ENCODE measurements at regions not wholly inside any gene's neighbourhood (a gene's known extent, or its start where the extent isn't known, plus 50 kb on each side); places are given as distances from the start of the nearest gene placed in this dataset.

GRCh38 chr16:8374586-8375231, 215.6 kb downstream of the TMEM114 start:
- no peak for DNase-seq

GRCh38 chr16:8373676-8374431, 216.5 kb downstream of the TMEM114 start:
- DNase-seq = no peak

GRCh38 chr16:8372141-8372540, 218.2 kb downstream of the TMEM114 start:
- DNase-seq = no peak

GRCh38 chr16:8370374-8371270, 219.7 kb downstream of the TMEM114 start:
- no peak for DNase-seq

- no peak for DNase-seq
These were observed 231.4 kb downstream of the TMEM114 start for GRCh38 chr16:8358937-8359336.

- DNase-seq = no peak
These were observed 234.6 kb downstream of the TMEM114 start for GRCh38 chr16:8355675-8356074.

- no peak for DNase-seq
These were observed 244.0 kb downstream of the TMEM114 start for GRCh38 chr16:8346294-8346693.

- DNase-seq = no peak
These were observed 248.0 kb downstream of the TMEM114 start for GRCh38 chr16:8342276-8342675.

GRCh38 chr16:8330761-8331160, 259.6 kb downstream of the TMEM114 start:
- DNase-seq = no peak

GRCh38 chr16:8326232-8326631, 264.1 kb downstream of the TMEM114 start:
- no peak for DNase-seq

- no peak for DNase-seq
These were observed 267.2 kb downstream of the TMEM114 start for GRCh38 chr16:8323153-8323552.

- DNase-seq = no peak
These were observed 270.2 kb downstream of the TMEM114 start for GRCh38 chr16:8320131-8320530.

- no peak for DNase-seq
These were observed 279.5 kb downstream of the TMEM114 start for GRCh38 chr16:8310816-8311215.

- DNase-seq = no peak
These were observed 280.0 kb downstream of the TMEM114 start for GRCh38 chr16:8310323-8310722.

GRCh38 chr16:8305201-8305600, 285.1 kb downstream of the TMEM114 start:
- no peak for DNase-seq

- DNase-seq = no peak
These were observed 290.7 kb downstream of the TMEM114 start for GRCh38 chr16:8299635-8300034.

GRCh38 chr16:8295513-8296237, 294.6 kb downstream of the TMEM114 start:
- no peak for DNase-seq

GRCh38 chr16:8293413-8293812, 296.9 kb downstream of the TMEM114 start:
- DNase-seq = no peak

- no peak for DNase-seq
These were observed 298.0 kb downstream of the TMEM114 start for GRCh38 chr16:8292271-8292670.

- DNase-seq = no peak
These were observed 304.0 kb downstream of the TMEM114 start for GRCh38 chr16:8286348-8286747.

- no peak for DNase-seq
These were observed 307.1 kb downstream of the TMEM114 start for GRCh38 chr16:8283195-8283594.

GRCh38 chr16:8278031-8278580, 312.2 kb downstream of the TMEM114 start:
- DNase-seq = no peak

Data from skin of body (tissue), 1 donor.